HG03457 (cell line): ENCODE measurements at regions not wholly inside any gene's neighbourhood (a gene's known extent, or its start where the extent isn't known, plus 50 kb on each side); places are given as distances from the start of the nearest gene placed in this dataset.

ENCODE experiments used
- ATAC-seq: cut with Tn5 transposase; IDR thresholded peaks from one replicate; pipeline ENCODE4 v1.9.1; 2021; ENCODE audit warnings: moderate number of reproducible peaks; ENCODE audit not compliant: unreplicated experiment

DNA sequence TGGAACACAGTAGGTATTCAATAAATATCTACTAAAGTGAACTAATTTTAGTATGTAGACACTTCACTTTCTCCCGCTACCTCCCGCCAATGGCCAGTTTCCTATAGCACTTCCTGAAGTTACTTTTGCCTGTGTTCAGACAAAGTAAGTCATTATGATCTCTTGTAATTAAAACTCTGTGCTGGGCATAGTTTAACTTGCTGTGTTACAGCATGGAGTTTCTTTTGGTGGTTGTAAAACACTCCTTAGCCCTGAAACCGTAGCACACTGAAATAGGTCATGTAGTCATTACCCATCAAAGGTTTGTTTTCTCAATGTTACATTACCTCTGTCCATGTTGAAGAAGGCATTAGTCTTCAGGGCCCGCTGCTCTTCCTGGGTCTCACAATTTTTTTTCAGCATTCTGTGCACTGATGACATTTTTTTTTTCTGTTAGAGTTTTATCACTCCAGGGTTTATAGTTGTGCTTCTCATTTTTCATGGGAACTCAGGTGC is 54.0 kb upstream of the CENPW start:
- no peak for ATAC-seq
